Gastrocnemius medialis (tissue), 4 donors: ENCODE measurements at regions not wholly inside any gene's neighbourhood (a gene's known extent, or its start where the extent isn't known, plus 50 kb on each side); places are given as distances from the start of the nearest gene placed in this dataset.

Source experiments
- ATAC-seq, 2 donors: fragments of 150-250 bp; one replicate each; pipeline ENCODE4 v1.9.1; 2016
- DNase-seq, 2 donors: peaks; one replicate each; pipeline ENCODE4 v3.0.0-alpha.2; 2019
- H3K27ac ChIP-seq, 4 donors: fragments of 200-600 bp; sonication (generic); 1 replicate in 1 of 4; 2 replicates in 3 of 4; pipeline ENCODE4 v1.5.1; 2016 to 2018; ENCODE audit warnings: mild to moderate bottlenecking in 2 of 4, moderate library complexity in 1 of 4
- H3K27me3 ChIP-seq, 3 donors: fragments of 200-600 bp; sonication (generic) in 2 of 3; 1 replicate in 1 of 3; 2 replicates in 2 of 3; pipeline versions ENCODE4 v1.5.1 to v1.6.0; 2016 to 2019; ENCODE audit warnings: mild to moderate bottlenecking in 1 of 3, moderate library complexity in 1 of 3
- H3K36me3 ChIP-seq, 2 donors: fragments of 200-600 bp; sonication (generic) in 1 of 2; one replicate each; pipeline ENCODE4 v1.5.1; 2017 to 2018
- H3K4me1 ChIP-seq, 2 donors: fragments of 200-600 bp; sonication (generic) in 1 of 2; one replicate each; pipeline ENCODE4 v1.5.1; 2016 to 2017; ENCODE audit warnings: mild to moderate bottlenecking in 2 of 2
- H3K4me3 ChIP-seq, 4 donors: fragments of 200-600 bp; sonication (generic) in 3 of 4; 1 replicate in 1 of 4; 2 replicates in 3 of 4; pipeline ENCODE4 v1.5.1; 2016 to 2019; ENCODE audit warnings: mild to moderate bottlenecking in 2 of 4
- H3K9me3 ChIP-seq, 3 donors: fragments of 200-600 bp; sonication (generic) in 2 of 3; 1 replicate in 1 of 3; 2 replicates in 2 of 3; pipeline ENCODE4 v1.5.1; 2016 to 2019
- CTCF ChIP-seq, 5 experiments: fragments of 450-650 bp in 3 of 5; fragments of 200-600 bp in 2 of 5; sonication (generic) in 2 of 5; IDR thresholded peaks in 4 of 5; conservative IDR thresholded peaks in 1 of 5; 1 replicate in 4 of 5; 2 replicates in 1 of 5; pipeline ENCODE4 v1.5.1; 2016 to 2019; ENCODE audit warnings: antibody characterized with exemption in 5 of 5, mild to moderate bottlenecking in 3 of 5, moderate library complexity in 3 of 5
- POLR2A ChIP-seq, 2 donors: fragments of 450-650 bp; IDR thresholded peaks; one replicate each; pipeline ENCODE4 v1.6.1; 2017; ENCODE audit warnings: antibody characterized with exemption in 2 of 2, mild to moderate bottlenecking in 2 of 2, moderate library complexity in 2 of 2
- in situ Hi-C, 4 donors: fragments of 200-750 bp; cut with MboI; loops; one replicate each; pipeline versions ENCODE4 v1.15.0 to v1.8.0; 2017; ENCODE audit warnings: low sequenced_read_pairs in 4 of 4
- intact Hi-C: fragments of 100-400 bp; cut with DNase I; formaldehyde crosslinking; loops from one replicate; pipeline ENCODE4 v1.15.1; 2023; ENCODE audit warnings: low total_unique reads

- no peak for DNase-seq
- no peaks in the 10 kb centered on the region for H3K36me3 ChIP-seq
- intact Hi-C loops (loop anchor here (10.0 kb wide), 1 partner anchor 146 kb away; no protein-coding TSS in a partner anchor), in situ Hi-C loops (no loop called here)
- no peak overlapping the region for H3K4me3 ChIP-seq
- H3K4me1 ChIP-seq, result peaks cover 18 to 30% of the 10 kb centered on the region in 2 donors
- TF ChIP-seq POLR2A (IDR thresholded peaks at IDR 0.05) (no peak), CTCF (IDR thresholded peaks at IDR 0.05 in 4 of 5, conservative IDR thresholded peaks at IDR 0.05 in 1 of 5) (no peak)
- ATAC-seq, result no peak
- H3K9me3 ChIP-seq, result no peaks in the 10 kb centered on the region
- H3K27ac ChIP-seq, result peak overlapping the region; percentile 54 to 66 (median 58)
- H3K27me3 ChIP-seq, result no peaks in the 10 kb centered on the region
Measured at GRCh38 chr12:67748743-67749040, 100.1 kb downstream of the DYRK2 start.

GRCh38 chr12:67750513-67751183 is 102.1 kb downstream of the DYRK2 start:
- DNase-seq, result peak in 1 of 2 donors; percentile 43
- intact Hi-C loops, result no loop called here
- Histone ChIP-seq H3K4me1 (peaks cover 18 to 34% of the 10 kb centered on the region in 2 donors), H3K27ac (peak overlapping the region; percentile 42 to 66 (median 62)), H3K36me3 (no peaks in the 10 kb centered on the region), H3K4me3 (no peak overlapping the region), H3K27me3 (no peaks in the 10 kb centered on the region), H3K9me3 (no peaks in the 10 kb centered on the region)
- no peak for TF ChIP-seq POLR2A (IDR thresholded peaks at IDR 0.05)
- TF ChIP-seq CTCF (IDR thresholded peaks at IDR 0.05 in 4 of 5, conservative IDR thresholded peaks at IDR 0.05 in 1 of 5), result peak in 1 of 5 experiments; percentile 21
- in situ Hi-C loops, result no loop called here
- ATAC-seq, result peak; percentile 41 to 74

GRCh38 chr12:67751381-67751928 is 102.9 kb downstream of the DYRK2 start:
- no peak overlapping the region for H3K4me3 ChIP-seq
- in situ Hi-C loops (no loop called here), intact Hi-C loops (no loop called here)
- no peaks in the 10 kb centered on the region for H3K36me3 ChIP-seq
- no peaks in the 10 kb centered on the region for H3K27me3 ChIP-seq
- no peaks in the 10 kb centered on the region for H3K9me3 ChIP-seq
- DNase-seq (no peak), ATAC-seq (no peak)
- H3K4me1 ChIP-seq, result peaks cover 18 to 36% of the 10 kb centered on the region in 2 donors
- peak overlapping the region; percentile 42 to 66 (median 62) for H3K27ac ChIP-seq
- TF ChIP-seq CTCF (IDR thresholded peaks at IDR 0.05 in 4 of 5, conservative IDR thresholded peaks at IDR 0.05 in 1 of 5), result no peak
- no peak for TF ChIP-seq POLR2A (IDR thresholded peaks at IDR 0.05)

- ATAC-seq, result no peak
Measured at GRCh38 chr12:67752226-67752732, 103.7 kb downstream of the DYRK2 start.

More at GRCh38 chr12:67752226-67752732, 103.7 kb downstream of the DYRK2 start:
- no peaks in the 10 kb centered on the region for H3K27me3 ChIP-seq
- H3K27ac ChIP-seq, result no peak overlapping the region
- intact Hi-C loops (no loop called here), in situ Hi-C loops (no loop called here)
- no peak overlapping the region for H3K4me3 ChIP-seq
- TF ChIP-seq CTCF (IDR thresholded peaks at IDR 0.05 in 4 of 5, conservative IDR thresholded peaks at IDR 0.05 in 1 of 5) (no peak), POLR2A (IDR thresholded peaks at IDR 0.05) (no peak)
- H3K36me3 ChIP-seq, result no peaks in the 10 kb centered on the region
- no peaks in the 10 kb centered on the region for H3K9me3 ChIP-seq
- H3K4me1 ChIP-seq, result peaks cover 18 to 36% of the 10 kb centered on the region in 2 donors
- no peak for DNase-seq
